HG02798 (cell line): ENCODE measurements at regions not wholly inside any gene's neighbourhood (a gene's known extent, or its start where the extent isn't known, plus 50 kb on each side); places are given as distances from the start of the nearest gene placed in this dataset.

Experiments
- ATAC-seq: cut with Tn5 transposase; IDR thresholded peaks from one replicate; pipeline ENCODE4 v1.9.1; 2021; ENCODE audit warnings: mild to moderate bottlenecking; ENCODE audit not compliant: unreplicated experiment, poor library complexity

DNA sequence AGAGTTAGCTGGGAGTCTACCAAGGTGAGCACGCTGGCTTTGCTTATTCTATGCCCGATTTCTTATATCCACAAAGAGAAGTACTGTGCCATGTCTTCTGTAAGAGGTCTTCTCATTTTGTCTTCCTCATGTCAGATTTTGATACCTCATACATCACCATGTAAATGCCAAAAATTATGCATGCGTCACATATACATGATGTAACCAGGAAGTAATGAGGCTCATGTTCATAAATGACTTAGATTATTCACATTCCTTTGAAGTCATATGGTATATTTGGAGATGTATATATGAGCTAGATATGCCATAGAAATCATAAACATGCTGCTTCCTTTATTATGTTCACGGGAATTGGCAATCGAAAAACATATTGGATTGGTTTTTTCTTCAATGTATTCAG lies 97.7 kb upstream of the CELF2 start:
- ATAC-seq: no peak

DNA sequence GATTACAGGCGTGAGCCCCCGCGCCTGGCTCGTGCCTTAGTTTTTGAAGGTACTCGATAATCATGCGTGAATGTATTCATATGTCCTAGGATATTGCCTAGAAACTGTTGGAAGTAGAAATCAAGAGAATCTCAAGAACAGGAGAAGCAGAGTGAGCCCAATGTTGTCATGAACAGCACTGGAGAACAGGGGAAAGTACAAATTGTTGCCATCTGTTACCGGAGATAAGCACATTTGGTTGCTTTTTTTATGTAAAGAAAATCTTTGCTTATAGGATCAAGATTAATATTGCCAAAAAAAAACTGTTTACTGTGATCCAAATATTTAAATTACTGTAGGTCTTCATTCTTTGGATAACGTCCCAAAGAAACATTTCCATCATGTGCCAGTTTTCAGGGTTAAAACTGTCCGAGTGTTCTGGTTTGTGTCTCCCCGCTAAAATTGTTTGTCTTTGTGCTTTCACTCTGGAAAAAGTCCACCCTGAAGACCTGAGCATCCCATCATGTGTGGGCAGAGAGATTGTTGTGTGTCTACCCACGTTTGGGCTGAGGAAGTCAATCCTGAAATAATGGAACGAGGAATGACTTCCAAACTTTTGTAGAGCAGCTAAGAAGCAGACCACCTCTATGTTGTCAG lies 95.7 kb upstream of the CELF2 start:
- no peak for ATAC-seq

DNA sequence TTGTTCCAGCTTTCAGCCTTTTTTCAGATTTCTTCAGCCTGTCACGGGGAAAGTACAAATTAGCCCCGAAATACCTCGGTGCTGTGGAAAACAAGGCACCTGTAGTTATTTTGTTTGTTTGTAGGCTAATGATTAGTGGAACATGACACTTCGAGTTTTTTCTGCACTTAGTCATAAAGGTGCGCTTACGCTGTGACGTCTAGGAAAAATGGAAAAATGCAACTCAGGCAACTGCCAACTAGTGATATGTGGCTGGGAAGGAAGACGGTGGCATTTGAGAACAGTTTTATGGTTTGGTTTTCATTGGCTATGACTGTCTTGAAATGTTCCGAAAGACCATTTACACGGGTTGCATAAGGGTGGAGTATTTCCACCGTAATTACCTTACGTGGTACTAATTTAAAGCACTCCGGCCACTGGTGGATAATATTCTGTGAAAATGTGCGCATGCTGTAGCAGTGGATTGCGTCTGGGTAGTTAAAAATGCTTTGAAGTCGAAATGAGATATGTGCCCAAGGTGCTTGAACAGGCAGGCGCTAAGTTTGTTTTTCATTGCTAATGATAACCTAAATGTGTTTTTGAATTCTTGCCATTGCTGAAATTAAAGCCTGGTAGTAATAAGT lies 94.5 kb upstream of the CELF2 start:
- no peak for ATAC-seq

DNA sequence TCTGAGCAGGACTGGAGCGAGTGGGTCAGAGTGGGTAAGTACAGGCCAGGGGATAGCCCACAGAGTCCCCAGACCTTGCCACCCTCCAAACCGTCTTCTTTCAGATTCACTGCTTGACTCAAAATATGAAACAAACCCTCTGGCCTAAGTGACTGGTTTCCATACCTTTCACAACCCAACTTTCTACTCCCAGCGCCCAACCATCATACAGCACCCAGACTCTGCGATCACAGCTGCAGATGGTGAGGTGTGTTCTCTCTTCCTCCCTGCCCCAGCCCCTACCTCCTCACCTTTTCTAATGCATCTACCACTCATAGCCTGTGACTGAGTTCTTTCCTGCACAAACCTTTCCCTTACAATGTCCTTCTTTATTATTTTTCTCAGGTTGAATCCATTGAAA lies 92.0 kb upstream of the CELF2 start:
- no peak for ATAC-seq

DNA sequence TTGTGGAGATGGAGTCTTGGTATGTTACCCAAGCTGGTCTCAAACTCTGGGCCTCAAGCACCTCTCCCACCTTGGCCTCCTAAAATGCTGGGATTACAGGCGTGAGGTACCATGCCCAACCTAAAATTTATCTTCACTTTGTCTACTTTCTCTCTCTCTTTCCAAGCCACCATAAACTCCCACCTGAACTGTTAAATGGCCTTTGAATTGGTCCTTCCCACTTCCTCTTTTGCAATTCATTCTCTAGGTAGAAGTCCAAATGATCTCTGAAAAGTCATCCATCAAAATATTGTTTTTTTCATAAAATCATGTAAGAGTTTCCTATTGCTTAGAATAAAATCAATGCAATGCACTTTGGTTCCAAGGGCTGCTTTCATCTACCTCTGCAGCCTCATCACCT lies 90.1 kb upstream of the CELF2 start:
- ATAC-seq: no peak

DNA sequence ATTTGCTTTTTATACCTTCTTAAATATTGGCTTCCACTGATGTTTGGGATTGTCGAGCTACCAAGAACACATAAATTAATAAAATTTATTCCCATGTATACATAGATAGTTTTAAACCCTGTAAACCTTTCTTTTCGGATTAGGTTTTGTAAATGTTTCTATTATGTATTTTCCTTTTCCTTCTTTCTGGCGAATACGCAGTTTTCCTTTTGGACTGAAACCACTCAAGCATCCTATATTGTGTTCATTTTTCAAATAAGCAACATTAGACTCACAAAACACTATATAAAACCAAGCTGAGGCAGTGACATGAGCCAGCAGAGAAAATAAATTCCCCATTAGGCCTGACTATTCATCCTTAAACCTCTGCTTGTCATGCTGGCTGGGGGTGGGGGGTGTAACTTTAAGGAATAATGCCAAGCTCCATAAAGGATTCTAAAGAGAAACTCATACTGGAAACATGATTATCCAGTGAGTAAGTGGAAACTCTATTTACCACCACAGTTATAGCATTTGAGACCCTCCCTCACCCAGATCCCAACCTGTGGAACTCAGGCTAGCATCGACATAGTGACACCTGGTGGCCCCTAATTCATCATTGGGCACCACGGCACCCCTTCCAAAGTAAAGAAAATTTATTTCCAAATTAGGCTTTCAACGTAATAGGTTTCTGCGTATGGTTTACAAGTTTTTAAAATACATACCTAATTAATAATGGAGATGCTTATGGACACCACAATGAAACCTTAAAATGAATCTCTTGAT lies 86.5 kb upstream of the CELF2 start:
- no peak for ATAC-seq

DNA sequence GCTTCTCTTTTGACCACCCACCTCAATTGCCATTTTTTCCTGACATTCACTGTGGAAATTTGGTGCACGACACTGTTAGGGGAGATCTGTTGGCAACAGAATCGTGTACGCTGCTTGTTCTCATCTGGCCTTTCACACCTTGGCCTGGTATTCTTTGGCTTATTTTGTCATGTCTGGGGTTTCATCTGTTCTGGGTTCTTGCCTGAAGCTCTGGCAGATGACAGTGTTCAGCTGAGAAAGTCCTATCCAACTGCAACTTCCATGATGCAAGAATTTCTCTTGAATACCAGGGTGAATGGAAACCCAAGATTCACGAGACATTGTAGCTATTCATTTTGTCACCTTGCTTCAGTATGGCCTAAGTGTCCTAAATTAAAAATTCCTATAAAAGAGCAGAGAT lies 82.6 kb upstream of the CELF2 start:
- no peak for ATAC-seq

DNA sequence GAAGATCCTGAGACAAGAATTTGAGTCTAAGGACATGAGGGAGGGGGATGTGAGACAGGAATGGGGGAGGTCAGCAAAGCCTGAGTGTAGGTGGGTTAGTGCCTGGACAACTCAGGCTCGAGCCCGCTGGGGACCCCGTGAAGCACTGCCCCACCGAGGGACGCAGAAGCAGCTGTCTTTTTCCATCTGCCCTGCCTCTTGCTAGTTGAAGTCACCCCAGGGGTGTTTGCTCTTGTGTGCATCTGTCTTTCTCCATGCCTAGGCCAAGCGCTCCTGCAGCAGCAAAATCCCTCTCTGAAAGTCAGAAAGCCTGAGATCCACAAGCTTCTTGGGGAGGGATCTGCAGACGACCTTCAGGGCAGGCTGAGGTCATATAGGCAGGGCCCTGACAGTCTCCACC lies 79.0 kb upstream of the CELF2 start:
- ATAC-seq: no peak

DNA sequence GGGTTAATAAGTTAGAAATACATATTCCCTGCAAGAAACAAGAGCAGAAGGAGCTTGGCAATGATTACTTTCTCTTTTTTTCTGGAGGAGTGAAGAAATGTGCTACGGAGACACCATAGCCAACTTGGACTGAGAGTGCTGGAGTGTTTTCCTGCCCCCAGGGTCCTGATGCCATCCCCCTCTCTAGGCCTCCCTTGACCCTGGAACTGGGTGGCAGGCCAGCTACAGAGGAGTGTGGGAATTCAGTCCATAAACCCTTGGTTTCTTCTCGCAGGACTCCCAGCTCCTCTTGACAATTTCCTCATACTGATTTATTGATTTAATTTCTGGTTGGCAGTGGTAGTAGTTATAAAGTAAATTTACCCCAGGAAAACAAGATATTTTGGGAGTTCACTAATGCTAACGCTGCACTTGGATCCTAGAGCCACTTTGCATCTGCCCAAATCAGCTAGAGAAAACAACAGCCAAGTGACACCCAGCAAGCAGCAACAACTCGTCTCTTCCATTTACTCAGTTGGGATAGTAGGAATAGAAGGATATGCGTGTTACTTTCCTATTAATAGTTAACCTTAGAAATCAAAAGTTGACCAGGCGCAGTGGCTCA lies 76.4 kb upstream of the CELF2 start:
- ATAC-seq: no peak

DNA sequence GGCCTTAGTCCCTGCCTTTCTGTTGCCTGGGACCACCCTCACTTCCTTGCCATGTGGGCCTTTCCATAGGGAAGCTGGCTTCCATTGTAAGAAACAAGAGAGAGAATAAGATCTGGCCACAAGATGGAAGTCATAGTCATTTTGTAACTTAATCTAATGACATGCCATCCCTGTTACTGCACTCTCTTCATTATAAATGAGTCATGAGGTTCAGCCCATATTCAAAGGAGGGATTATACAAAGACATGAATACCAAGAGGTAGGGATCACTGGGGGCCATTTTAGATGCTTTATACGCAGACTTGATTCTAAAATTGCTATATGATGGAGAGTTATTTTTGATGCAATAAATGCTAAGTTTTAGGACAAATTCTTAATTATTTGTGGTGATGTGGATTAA lies 75.2 kb upstream of the CELF2 start:
- no peak for ATAC-seq

DNA sequence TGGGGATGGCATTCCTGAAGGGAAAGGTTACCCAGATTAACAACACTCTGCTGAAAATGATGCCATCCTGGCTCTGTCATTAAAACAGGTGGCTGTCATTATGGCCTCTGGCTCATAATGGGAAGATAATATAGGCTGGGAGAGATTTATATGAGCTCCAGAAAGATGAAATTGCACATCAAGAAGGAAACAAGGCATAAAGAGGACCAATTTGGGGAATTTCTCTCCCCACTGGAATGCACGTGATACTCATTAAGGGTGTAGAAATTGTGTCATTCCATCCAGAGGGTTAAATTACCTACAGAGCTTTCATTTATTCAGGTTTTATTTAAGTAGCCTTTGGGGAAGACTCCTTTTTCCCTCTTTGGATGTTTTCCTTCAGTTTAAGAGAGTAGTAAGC lies 71.6 kb upstream of the CELF2 start:
- no peak for ATAC-seq

DNA sequence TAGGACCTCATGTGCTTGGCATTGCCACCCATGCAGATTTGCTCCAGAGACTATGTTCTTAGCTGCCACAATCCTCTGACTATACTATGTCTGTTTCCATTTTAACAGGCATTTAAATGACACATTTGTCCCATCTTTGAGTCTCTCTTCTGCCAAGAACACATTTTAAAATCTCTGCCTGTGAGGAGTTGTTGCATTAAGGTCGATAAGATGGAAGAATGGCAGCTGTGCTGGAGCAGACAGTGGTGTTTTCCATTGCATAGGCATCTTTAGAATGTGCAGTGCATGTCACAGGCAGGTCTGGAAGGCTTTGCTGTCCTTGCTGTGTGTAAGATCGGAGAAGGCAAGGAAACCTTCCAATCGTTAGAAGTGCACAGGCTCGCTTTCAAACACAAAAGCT lies 70.9 kb upstream of the CELF2 start:
- ATAC-seq: no peak

DNA sequence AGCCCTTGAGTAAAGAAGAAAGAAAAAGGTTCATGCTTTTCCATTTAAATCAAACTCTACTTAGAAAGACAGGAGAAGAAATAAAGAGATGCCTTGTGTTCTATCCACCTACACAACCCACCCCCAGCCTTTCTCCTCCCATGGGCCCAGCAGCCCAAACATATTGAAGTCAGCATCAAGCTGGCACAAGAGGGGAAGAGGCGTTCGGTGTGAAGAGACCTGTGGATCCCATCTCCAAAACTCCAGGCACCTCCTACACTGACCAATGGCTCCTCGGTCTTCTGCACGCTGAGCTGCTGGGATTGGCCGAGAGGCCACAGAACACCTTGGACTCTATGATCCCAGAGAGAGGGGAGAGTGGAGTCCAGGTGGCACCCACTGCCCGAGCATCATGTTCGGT lies 66.0 kb upstream of the CELF2 start:
- no peak for ATAC-seq

DNA sequence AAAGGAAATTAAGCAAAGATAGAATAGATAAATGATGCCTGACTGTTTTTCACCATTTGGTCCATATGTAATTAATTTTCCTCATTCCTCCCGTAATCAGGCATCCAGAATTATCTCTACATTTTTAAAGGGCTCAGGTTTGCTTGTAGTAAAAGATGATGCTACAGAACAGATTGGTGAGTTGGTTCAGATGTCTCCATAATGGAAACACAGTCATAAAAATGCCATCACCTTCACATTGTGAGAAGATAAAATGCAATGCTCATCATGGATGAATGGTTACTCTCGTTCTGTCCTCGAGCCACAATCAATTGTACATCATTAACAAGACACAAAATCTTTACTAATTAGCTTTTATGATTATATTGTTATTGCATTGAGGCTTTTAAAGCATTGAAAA lies 64.9 kb upstream of the CELF2 start:
- ATAC-seq: no peak

DNA sequence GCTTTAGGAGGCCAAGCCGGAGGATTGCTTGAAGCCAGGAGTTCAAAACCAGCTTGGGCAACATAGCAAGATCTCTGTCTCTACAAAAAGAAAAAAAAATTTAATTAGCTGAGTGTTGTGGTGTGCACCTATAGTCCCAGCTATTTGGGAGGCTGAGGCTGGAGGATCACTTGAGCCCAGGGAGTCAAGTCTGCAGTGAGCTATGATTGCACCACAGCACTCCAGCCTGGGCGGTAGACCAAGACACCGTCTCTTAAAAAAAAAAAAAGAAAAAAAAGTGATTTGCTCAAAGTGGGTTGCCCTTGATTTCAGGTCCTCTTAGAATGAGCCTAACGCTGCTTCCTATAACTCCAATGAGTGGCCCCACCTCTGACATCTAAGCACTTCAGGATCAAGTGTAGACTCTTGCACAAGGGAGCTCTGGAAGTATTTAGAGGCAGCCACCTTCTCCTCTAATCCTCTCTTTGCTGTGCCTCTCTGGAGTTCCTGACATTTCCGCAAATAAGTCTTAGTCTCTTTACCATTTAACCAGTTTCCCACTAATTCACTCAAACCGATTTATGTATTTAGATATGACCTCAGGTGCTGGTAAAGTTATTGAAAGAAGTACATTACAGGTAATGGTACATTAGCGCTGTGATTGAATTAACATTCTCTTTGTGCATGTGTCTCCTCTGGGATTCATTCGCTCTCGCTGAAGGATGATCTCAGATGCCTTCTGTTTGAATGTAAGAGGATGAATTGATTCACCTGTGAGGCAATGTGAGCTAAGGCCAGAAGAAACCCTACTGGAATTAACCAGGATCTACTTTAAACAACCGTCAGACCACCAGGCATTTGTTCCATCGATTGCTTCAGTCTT lies 60.8 kb upstream of the CELF2 start:
- ATAC-seq: no peak

DNA sequence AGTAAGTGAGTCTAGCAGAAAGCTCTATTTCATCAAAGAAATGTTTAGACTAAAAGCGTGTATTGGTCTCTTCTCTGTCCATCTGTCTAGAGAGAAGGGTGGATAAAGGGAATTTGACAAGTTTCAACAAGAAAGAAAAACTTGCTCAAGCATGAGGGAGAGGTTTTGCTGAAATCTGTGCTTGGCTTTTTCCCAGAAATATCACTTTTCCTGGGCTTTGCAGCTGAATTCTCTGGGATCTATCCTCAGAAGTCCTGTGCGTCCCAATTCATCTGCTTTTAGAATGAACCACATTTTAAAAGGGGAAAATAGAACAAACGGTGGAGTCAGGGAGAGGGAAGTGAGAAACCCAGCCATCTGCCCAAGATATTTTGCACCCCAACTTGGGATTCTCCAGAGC lies 59.6 kb upstream of the CELF2 start:
- no peak for ATAC-seq

DNA sequence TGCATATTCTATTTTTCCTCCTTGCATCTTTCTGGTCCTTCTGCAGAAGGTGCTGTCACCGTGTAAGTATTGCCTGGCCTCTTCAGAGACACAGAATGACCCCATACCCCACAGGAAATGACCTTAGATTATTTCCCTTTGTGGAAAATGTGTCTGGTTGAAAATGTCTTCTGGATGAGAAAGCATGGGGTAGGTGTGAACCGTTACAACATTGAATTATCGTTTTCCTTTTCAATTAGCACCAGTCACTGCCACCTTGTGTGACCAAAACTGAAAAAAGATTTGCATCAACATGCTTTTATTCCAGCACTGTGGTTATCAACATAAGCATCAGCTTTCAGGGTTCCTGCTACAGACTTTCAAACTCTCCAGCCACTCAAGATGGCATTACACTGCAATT lies 58.0 kb upstream of the CELF2 start:
- ATAC-seq: peak; percentile 66

DNA sequence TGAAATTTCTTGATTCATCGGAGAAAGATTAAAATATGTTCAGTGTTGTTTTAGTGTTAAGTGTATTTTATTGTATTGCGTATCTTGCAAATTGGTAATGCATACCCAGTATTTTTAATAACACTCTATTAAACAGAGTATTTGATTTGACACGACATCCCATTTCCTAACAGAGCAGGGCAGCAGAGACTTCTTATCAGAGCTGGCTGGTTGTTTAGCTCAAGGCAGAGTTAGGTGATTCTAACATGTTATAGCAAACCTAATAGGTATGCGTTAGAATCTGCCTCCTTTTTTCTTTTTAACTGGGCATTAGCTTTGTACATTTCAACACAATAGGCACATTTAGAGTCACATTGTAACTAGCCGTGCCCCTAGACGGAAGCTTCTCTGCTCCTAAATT lies 57.1 kb upstream of the CELF2 start:
- no peak for ATAC-seq

DNA sequence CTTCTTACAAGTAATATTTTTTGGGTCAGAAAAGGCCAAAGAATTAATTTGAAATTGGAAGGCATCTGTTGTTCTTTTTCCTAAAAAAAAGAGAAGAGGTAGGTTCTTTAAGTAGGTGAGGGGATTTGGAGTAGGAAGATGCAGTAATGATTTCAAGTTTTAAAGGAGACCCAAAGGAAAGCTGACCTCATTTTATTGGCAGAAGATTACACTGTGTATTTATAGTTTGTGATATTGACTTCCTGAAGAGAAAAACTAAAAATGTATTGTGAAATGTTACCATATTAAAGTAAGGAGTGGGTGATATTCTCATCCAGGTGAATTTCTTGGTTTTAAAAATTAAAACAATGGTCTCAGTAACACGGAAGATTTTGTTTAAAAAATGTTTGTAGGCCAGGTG lies 56.6 kb upstream of the CELF2 start:
- ATAC-seq: no peak

DNA sequence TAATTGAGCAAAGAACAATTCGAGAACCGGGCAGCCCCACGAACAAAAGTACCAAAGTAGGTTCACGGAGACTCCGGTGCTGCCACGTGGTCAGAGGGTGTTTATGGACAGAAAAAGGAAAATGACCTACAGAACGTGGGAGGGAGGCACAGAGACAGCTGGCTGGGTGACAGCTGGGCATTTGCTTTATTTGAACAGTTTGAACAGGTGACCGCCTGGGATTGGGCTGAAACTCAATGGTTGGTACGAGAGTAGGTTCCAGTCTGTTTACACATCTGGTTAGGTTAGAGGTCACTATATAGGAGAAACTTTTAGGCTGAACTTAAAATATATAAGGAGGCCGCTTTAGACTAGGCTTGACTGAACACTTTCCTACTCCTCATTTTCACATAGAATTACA lies 50.6 kb upstream of the CELF2 start:
- ATAC-seq: no peak
